ENCODE measurements at regions not wholly inside any gene's neighbourhood (a gene's known extent, or its start where the extent isn't known, plus 50 kb on each side); places are given as distances from the start of the nearest gene placed in this dataset.

- H4K20me1 ChIP-seq (ENCODE audit: control insufficient read depth, insufficient read depth, low read depth, low read length), result no peaks in the 10 kb centered on the region
- no peaks in the 10 kb centered on the region for H3K36me3 ChIP-seq (ENCODE audit: control insufficient read depth, low read length)
- H3K79me2 ChIP-seq (ENCODE audit: control insufficient read depth, low read length), result no peaks in the 10 kb centered on the region
- no peaks in the 10 kb centered on the region for H3F3A ChIP-seq (ENCODE audit: control insufficient read depth, insufficient read depth)
- H3K4me1 ChIP-seq (ENCODE audit: control insufficient read depth, low read length), result no peaks in the 10 kb centered on the region
- H3K4me2 ChIP-seq (ENCODE audit: low read length), result no peak overlapping the region
- no peak overlapping the region for H3K4me3 ChIP-seq (ENCODE audit: low read length)
- H3K27me3 ChIP-seq (ENCODE audit: control insufficient read depth, low read length), result no peaks in the 10 kb centered on the region
- H3K9me3 ChIP-seq (ENCODE audit: control insufficient read depth, insufficient read depth, low read length), result no peaks in the 10 kb centered on the region
- no peaks in the 10 kb centered on the region for H3K9me2 ChIP-seq (replicated peaks; ENCODE audit: control insufficient read depth, low read length)
- no peak overlapping the region for H3K27ac ChIP-seq (ENCODE audit: low read depth, low read length)
- no peak for TF ChIP-seq CTCF (IDR thresholded peaks at IDR 0.05; ENCODE audit: low read depth, low read length, poor library complexity, severe bottlenecking)
- TF ChIP-seq EZH2phosphoT487 (IDR thresholded peaks at IDR 0.05; ENCODE audit: borderline replicate concordance, low read length), result no peak
Measured at GRCh38 chrX:5324546-5324945, 904.1 kb downstream of the NLGN4X start.

GRCh38 chrX:5314148-5314547 is 914.5 kb downstream of the NLGN4X start:
- H3K27me3 ChIP-seq (ENCODE audit: control insufficient read depth, low read length), result no peaks in the 10 kb centered on the region
- H3K79me2 ChIP-seq (ENCODE audit: control insufficient read depth, low read length), result no peaks in the 10 kb centered on the region
- no peak for TF ChIP-seq CTCF (IDR thresholded peaks at IDR 0.05; ENCODE audit: low read depth, low read length, poor library complexity, severe bottlenecking)
- H3K4me1 ChIP-seq (ENCODE audit: control insufficient read depth, low read length), result no peaks in the 10 kb centered on the region
- no peak overlapping the region for H3K4me3 ChIP-seq (ENCODE audit: low read length)
- no peaks in the 10 kb centered on the region for H3K9me3 ChIP-seq (ENCODE audit: control insufficient read depth, insufficient read depth, low read length)
- no peak overlapping the region for H3K4me2 ChIP-seq (ENCODE audit: low read length)
- no peak overlapping the region for H3K27ac ChIP-seq (ENCODE audit: low read depth, low read length)
- no peaks in the 10 kb centered on the region for H3F3A ChIP-seq (ENCODE audit: control insufficient read depth, insufficient read depth)
- H3K9me2 ChIP-seq (replicated peaks; ENCODE audit: control insufficient read depth, low read length), result no peaks in the 10 kb centered on the region
- no peaks in the 10 kb centered on the region for H3K36me3 ChIP-seq (ENCODE audit: control insufficient read depth, low read length)
- no peaks in the 10 kb centered on the region for H4K20me1 ChIP-seq (ENCODE audit: control insufficient read depth, insufficient read depth, low read depth, low read length)

- Histone ChIP-seq H3F3A (ENCODE audit: control insufficient read depth, insufficient read depth) (no peaks in the 10 kb centered on the region), H3K4me3 (ENCODE audit: low read length) (no peak overlapping the region)
Measured at GRCh38 chrX:5307416-5307815, 921.3 kb downstream of the NLGN4X start.

More at GRCh38 chrX:5307416-5307815, 921.3 kb downstream of the NLGN4X start:
- Histone ChIP-seq H3K36me3 (ENCODE audit: control insufficient read depth, low read length) (no peaks in the 10 kb centered on the region), H3K4me2 (ENCODE audit: low read length) (no peak overlapping the region), H3K27ac (ENCODE audit: low read depth, low read length) (no peak overlapping the region), H3K9me2 (replicated peaks; ENCODE audit: control insufficient read depth, low read length) (no peaks in the 10 kb centered on the region), H3K79me2 (ENCODE audit: control insufficient read depth, low read length) (no peaks in the 10 kb centered on the region), H4K20me1 (ENCODE audit: control insufficient read depth, insufficient read depth, low read depth, low read length) (no peaks in the 10 kb centered on the region), H3K4me1 (ENCODE audit: control insufficient read depth, low read length) (no peaks in the 10 kb centered on the region), H3K9me3 (ENCODE audit: control insufficient read depth, insufficient read depth, low read length) (no peaks in the 10 kb centered on the region), H3K27me3 (ENCODE audit: control insufficient read depth, low read length) (no peaks in the 10 kb centered on the region)
- TF ChIP-seq CTCF (IDR thresholded peaks at IDR 0.05; ENCODE audit: low read depth, low read length, poor library complexity, severe bottlenecking) (no peak), EZH2phosphoT487 (IDR thresholded peaks at IDR 0.05; ENCODE audit: borderline replicate concordance, low read length) (no peak)

Data from DOHH2 (cell line).